OCI-LY3 (cell line): ENCODE measurements at regions not wholly inside any gene's neighbourhood (a gene's known extent, or its start where the extent isn't known, plus 50 kb on each side); places are given as distances from the start of the nearest gene placed in this dataset.

Source experiments
- H2AFZ ChIP-seq: fragments of 200-600, 300-600 bp; shearing (Covaris generic); 2 replicates; pipeline ENCODE4 v1.6.0; 2014; ENCODE audit warnings: antibody characterized with exemption, low read depth, low read length
- H3K27ac ChIP-seq: fragments of 200-600, 300-600 bp; sonication (generic); 2 replicates; pipeline ENCODE4 v1.5.1; 2014; ENCODE audit warnings: mild to moderate bottlenecking, low read length, moderate library complexity, mixed read lengths
- H3K27me3 ChIP-seq: fragments of 200-600, 300-600 bp; sonication (generic); 2 replicates; pipeline ENCODE4 v1.6.1; 2014; ENCODE audit warnings: low read depth, low read length, mixed read lengths
- H3K36me3 ChIP-seq: fragments of 200-600, 300-600 bp; sonication (generic); replicated peaks from 2 replicates; pipeline ENCODE3; 2014; ENCODE audit warnings: low read depth, low read length, mixed read lengths
- H3K4me1 ChIP-seq: fragments of 300-600, 200-600 bp; sonication (generic); 2 replicates; pipeline ENCODE4 v1.6.1; 2014; ENCODE audit warnings: low read length, mixed read lengths
- H3K4me2 ChIP-seq: fragments of 200-600, 300-600 bp; sonication (generic); 2 replicates; pipeline ENCODE4 v1.6.1; 2014; ENCODE audit warnings: low read length, mixed read lengths
- H3K4me3 ChIP-seq: fragments of 300-600, 200-600 bp; sonication (generic); 2 replicates; pipeline ENCODE4 v1.5.1; 2014; ENCODE audit warnings: antibody characterized with exemption, mild to moderate bottlenecking, low read length, moderate library complexity
- H3K79me2 ChIP-seq: fragments of 300-600, 200-600 bp; shearing (Covaris generic); 2 replicates; pipeline ENCODE4 v1.6.1; 2014; ENCODE audit warnings: mild to moderate bottlenecking, low read length, mixed read lengths
- H3K9ac ChIP-seq: fragments of 300-600, 200-600 bp; shearing (Covaris generic); 2 replicates; pipeline ENCODE4 v1.6.0; 2014; ENCODE audit warnings: mild to moderate bottlenecking, low read length, moderate library complexity
- H3K9me3 ChIP-seq: fragments of 200-600, 300-600 bp; shearing (Covaris generic); 2 replicates; pipeline ENCODE4 v1.6.1; 2014; ENCODE audit warnings: low read length, mixed read lengths; ENCODE audit not compliant: insufficient read depth
- H4K20me1 ChIP-seq: fragments of 200-600, 300-600 bp; sonication (generic); 2 replicates; pipeline ENCODE4 v1.6.1; 2016; ENCODE audit warnings: low read length, mixed read lengths; ENCODE audit not compliant: insufficient read depth
- EZH2phosphoT487 ChIP-seq: fragments of 200-600 bp; shearing (Covaris generic); IDR thresholded peaks from 2 replicates; pipeline ENCODE4 v1.6.1; 2018; ENCODE audit warnings: antibody characterized with exemption, mixed run types, low read depth
- TF ChIP-seq, protein P1 (sequence below): fragments of 200-600, 300-600 bp; sonication (generic); IDR thresholded peaks from 2 replicates; pipeline ENCODE4 v1.5.1; 2014; ENCODE audit warnings: antibody characterized with exemption, low read length, low read depth

- Histone ChIP-seq H3K4me3 (no peak overlapping the region), H3K4me2 (no peak overlapping the region), H3K4me1 (peaks cover 11% of the 10 kb centered on the region), H3K9me3 (no peaks in the 10 kb centered on the region), H3K27me3 (no peaks in the 10 kb centered on the region), H3K79me2 (no peaks in the 10 kb centered on the region), H4K20me1 (no peaks in the 10 kb centered on the region), H2AFZ (no peak overlapping the region), H3K27ac (no peak overlapping the region), H3K9ac (no peak overlapping the region), H3K36me3 (no peaks in the 10 kb centered on the region)
- no peak for TF ChIP-seq EZH2phosphoT487
- TF ChIP-seq, protein P1, sequence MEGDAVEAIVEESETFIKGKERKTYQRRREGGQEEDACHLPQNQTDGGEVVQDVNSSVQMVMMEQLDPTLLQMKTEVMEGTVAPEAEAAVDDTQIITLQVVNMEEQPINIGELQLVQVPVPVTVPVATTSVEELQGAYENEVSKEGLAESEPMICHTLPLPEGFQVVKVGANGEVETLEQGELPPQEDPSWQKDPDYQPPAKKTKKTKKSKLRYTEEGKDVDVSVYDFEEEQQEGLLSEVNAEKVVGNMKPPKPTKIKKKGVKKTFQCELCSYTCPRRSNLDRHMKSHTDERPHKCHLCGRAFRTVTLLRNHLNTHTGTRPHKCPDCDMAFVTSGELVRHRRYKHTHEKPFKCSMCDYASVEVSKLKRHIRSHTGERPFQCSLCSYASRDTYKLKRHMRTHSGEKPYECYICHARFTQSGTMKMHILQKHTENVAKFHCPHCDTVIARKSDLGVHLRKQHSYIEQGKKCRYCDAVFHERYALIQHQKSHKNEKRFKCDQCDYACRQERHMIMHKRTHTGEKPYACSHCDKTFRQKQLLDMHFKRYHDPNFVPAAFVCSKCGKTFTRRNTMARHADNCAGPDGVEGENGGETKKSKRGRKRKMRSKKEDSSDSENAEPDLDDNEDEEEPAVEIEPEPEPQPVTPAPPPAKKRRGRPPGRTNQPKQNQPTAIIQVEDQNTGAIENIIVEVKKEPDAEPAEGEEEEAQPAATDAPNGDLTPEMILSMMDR = no peak
Observed at GRCh38 chr4:19579608-19580007, 672.1 kb upstream of the SLIT2 start.

- no peaks in the 10 kb centered on the region for H3K27me3 ChIP-seq
- H3K4me1 ChIP-seq = peaks cover 11% of the 10 kb centered on the region
- no peaks in the 10 kb centered on the region for H3K36me3 ChIP-seq
- no peak overlapping the region for H3K9ac ChIP-seq
- no peak overlapping the region for H3K27ac ChIP-seq
- TF ChIP-seq EZH2phosphoT487 = no peak
- TF ChIP-seq, protein P1 = no peak
- H4K20me1 ChIP-seq = no peaks in the 10 kb centered on the region
- no peaks in the 10 kb centered on the region for H3K79me2 ChIP-seq
- no peak overlapping the region for H3K4me3 ChIP-seq
- H3K4me2 ChIP-seq = no peak overlapping the region
- H2AFZ ChIP-seq = no peak overlapping the region
- H3K9me3 ChIP-seq = no peaks in the 10 kb centered on the region
Observed at GRCh38 chr4:19577097-19577496, 674.6 kb upstream of the SLIT2 start.

- no peak overlapping the region; the same call in 1 of the 2 replicates for H3K27ac ChIP-seq
- H3K9ac ChIP-seq = no peak overlapping the region
- H3K4me3 ChIP-seq = peak overlapping the region; percentile 46
- peaks cover 14% of the 10 kb centered on the region for H3K4me1 ChIP-seq
- no peaks in the 10 kb centered on the region for H3K79me2 ChIP-seq
- TF ChIP-seq, protein P1 = no peak
- no peak for TF ChIP-seq EZH2phosphoT487
- H3K27me3 ChIP-seq = no peaks in the 10 kb centered on the region
- no peaks in the 10 kb centered on the region for H3K9me3 ChIP-seq
- no peaks in the 10 kb centered on the region for H4K20me1 ChIP-seq
- peak overlapping the region; percentile 62 for H3K4me2 ChIP-seq
- no peaks in the 10 kb centered on the region for H3K36me3 ChIP-seq
- H2AFZ ChIP-seq = no peak overlapping the region
Observed at GRCh38 chr4:19575924-19576323, 675.8 kb upstream of the SLIT2 start.

DNA sequence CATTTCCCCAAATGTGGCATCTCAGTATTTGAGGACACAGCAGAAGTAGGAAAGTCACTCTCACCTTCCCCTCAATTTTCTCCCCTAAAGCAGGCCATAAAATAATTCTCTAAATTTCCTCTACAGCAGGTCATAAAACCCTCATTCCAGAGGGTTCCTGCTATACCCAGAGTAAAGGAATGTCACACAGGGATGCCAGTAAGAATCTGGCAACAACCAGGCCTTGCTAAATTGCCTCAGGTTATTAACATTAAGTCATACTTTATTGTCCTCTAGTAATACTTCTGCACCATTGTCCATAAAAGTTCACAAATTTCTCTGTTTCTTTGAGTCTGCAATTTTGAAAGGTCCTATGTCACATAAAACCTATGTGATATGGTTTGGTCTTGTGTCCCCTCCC lies 685.7 kb upstream of the SLIT2 start:
- no peaks in the 10 kb centered on the region for H4K20me1 ChIP-seq
- H3K4me1 ChIP-seq = peaks cover 5% of the 10 kb centered on the region
- no peak overlapping the region for H3K4me2 ChIP-seq
- H3K27ac ChIP-seq = no peak overlapping the region
- no peaks in the 10 kb centered on the region for H3K9me3 ChIP-seq
- H3K36me3 ChIP-seq = no peaks in the 10 kb centered on the region
- no peak overlapping the region for H2AFZ ChIP-seq
- H3K4me3 ChIP-seq = no peak overlapping the region
- H3K79me2 ChIP-seq = no peaks in the 10 kb centered on the region
- TF ChIP-seq EZH2phosphoT487 = no peak
- TF ChIP-seq, protein P1 = no peak
- H3K27me3 ChIP-seq = no peaks in the 10 kb centered on the region
- no peak overlapping the region for H3K9ac ChIP-seq
